ENCODE measurements at regions not wholly inside any gene's neighbourhood (a gene's known extent, or its start where the extent isn't known, plus 50 kb on each side); places are given as distances from the start of the nearest gene placed in this dataset.

- TF ChIP-seq CTCF (conservative IDR thresholded peaks at IDR 0.05) (no peak), ZFX (IDR thresholded peaks at IDR 0.05) (no peak)
Observed at GRCh38 chr18:46222093-46222492, 117.9 kb downstream of the HAUS1 start.

All from C4-2B (cell line).